Left renal cortex interstitium (tissue), 4 donors: ENCODE measurements at regions not wholly inside any gene's neighbourhood (a gene's known extent, or its start where the extent isn't known, plus 50 kb on each side); places are given as distances from the start of the nearest gene placed in this dataset.

Experiments
- DNase-seq, 4 donors: peaks; one replicate each; pipeline ENCODE4 v3.0.0-alpha.2; 2013; ENCODE audit warnings: low read depth in 4 of 4, low spot score in 2 of 4, missing footprints in 1 of 4

DNA sequence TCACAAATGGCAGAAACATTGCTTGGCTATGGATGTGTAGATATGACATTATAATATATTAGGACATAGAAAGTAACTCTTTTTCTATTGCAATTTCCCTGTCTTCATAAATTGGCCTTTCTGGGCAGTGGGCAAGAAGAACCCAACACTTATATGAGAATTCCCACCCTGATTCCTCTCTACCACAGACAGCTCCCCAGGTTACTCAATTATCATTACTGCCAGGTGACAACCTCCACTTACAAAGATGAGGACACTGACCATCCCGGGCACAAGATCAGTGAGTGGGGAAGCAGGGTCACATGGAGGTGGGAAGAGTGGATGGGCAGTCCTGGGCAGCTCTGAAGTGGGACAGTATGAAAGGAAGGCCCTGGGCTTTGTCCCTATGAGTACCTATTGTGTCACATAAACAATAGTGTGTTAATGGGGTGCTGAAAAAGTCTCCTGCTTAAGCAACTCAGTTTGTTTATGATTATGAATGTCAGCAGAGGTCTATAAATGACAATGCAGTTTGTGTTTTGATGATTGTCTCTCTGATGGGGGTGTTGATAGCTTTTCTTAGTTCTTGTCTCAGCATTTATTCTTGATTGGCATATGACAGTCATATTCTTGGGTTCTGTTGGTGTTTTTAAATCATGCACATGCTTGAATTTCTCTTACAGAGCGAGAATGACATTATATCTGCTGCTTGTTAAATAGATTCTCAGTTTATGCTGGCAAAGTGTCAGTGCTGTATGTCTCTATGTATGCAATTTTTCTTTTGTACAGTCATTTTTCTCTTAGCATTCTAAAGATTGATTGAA lies 99.9 kb downstream of the SLIT2 start:
- no peak for DNase-seq

DNA sequence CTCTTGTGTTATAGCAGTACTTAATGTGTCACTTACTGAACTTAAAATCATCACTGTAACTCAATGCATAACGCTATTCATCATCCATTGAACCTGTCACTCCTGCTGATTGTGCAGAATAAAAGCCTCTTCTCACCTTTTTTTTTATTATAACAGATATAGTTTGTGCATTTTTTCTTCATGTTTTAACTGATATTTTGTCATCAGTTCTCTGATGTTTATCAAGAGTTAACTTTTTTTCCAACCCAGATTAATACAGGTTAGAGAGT lies 100.4 kb downstream of the SLIT2 start:
- DNase-seq = no peak

DNA sequence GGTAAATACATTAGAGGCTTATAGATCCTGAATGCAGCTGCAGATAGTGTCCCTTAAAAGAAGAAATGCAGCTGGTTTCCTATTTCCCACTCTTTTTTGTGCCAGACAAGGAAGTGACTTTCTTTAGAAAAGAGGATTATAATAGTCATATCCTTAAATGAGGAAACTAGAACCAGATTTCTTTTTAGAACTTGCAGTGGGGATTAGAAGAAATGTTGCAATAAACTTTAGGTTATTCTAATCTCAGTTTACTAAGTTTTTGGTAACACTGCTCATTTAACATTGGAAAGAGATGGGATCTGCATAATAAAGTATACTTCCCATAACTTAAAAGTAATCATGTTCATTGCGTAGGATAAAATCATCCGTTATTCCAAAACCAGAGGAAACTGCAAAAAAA lies 101.9 kb downstream of the SLIT2 start:
- no peak for DNase-seq

DNA sequence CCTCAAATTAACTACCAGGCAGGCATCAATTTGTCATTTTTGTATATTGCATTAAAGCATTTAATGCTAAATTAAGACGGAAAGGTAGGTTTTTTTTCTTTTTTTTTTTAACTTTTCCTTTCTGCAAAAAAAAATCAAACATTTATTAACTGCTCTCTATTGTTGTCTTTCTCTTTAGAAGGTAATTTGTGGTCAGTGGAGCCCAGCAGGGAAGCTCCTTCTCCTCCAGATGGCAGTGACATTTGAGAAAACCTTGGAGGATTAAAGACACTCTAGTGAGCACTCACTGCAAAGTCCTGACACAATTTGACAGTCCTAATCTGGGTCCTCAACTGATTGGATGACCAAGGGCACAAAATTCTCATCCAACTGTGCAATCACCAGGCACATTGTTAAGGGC lies 102.4 kb downstream of the SLIT2 start:
- DNase-seq = no peak

DNA sequence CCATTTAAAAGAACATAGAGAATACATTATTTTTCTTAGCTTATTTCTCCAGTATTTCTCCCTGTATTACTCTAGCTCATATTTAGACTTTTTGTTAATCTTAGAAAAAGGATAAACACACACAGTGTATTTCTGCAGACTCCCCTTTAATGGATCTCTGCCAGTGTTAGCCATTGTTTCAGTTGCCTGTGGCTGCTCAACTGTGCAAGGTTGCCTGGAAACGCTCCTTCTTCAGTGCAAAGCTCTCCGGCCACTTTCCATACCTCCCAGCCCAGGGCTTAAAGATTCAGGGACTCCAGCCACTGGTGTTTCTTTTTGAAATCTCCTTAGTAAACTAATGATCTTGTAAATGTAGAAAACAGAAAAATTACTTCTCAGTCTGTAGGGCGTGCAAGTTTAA lies 104.9 kb downstream of the SLIT2 start:
- DNase-seq = no peak

DNA sequence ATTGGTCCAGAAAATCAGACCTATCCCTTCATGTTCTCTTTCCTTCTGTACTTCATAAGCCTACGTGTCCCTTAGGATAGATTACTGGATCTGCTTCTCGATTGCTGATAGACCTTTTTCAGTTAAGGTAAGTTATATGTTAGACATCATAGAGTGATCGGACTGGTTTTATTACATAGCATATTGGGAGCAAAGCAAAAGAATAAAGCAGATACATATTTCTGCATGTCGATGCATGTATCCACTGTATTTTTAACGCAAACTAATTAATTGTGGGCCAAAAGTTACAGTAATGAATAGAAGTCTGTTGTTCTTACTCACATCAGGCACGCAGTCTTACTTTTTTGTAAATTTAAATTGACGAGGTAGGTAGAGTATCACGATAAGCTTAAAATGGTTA lies 106.4 kb downstream of the SLIT2 start:
- no peak for DNase-seq

DNA sequence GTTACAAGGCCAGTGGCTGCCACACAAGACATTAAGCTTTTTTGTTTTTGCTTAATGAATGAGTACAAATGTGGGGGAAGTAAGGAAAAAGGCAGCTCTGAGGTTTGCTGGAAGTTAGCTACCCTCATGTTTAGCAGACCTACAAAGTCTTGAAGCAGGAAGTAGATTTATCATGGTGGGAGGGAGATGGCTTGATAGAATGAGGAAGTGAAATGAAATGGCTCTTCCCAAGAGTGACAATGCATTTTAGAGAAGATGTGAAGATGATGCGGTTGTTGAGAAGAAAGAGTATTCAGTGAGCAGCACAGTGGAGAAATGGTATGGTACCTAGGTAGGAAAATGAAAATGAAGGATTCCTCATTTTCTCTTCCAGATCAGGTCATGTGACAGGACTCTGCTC lies 108.0 kb downstream of the SLIT2 start:
- no peak for DNase-seq

DNA sequence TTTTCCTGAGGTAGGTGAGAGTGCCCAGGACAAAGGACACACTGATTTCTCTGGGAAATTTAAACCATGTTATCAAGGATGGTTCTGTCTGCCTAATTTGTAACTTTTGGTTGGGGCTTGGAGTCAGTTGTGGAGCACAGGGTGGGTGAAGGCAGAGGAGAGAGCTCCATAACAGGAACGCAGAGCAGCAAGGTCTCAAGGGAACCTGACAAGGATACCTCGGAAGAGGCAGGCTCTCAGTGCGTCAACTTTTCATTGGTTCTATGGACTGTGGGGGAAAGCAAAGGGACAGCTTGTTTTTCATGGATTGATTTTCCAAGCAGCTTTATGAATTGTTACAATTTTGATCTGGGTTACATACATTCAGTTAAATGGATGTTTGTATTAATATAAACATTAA lies 110.4 kb downstream of the SLIT2 start:
- no peak for DNase-seq

DNA sequence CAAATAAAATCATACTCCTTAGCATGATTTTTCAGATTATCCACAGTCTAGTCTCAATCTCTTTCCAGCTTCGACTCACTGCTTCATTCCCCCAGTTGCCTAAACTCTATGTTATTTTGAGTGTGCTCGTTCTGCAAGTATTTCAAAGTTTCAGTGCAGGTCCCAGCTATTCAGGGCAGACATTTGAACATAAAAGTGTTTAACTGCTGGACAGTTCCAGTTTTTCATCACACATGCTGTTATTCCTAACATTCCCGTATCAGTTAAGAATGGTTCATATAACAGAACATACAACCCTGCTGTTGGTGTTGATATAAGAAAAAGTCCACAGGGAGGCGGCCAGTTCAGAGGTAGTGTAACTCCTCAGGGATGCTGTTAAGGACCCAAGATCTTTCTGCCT lies 113.3 kb downstream of the SLIT2 start:
- no peak for DNase-seq

DNA sequence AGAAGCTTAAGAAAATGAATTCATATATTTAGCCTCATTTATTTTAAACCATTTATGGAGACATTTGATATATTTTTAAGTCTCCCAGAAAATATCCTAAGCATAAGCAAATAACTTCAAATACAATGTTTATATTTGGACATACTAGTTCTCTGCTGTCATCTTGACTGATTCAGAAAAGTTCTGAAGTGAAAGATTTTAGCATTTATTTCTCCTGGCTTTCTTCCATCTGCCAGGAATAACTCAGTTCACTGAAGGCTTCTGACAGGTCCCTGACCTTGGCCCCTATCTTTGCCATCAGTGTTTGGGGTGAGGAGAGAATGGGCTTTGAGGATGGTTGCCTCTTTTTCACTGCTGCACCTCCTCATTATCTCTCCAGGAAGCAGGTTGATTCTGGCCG lies 115.7 kb downstream of the SLIT2 start:
- DNase-seq = no peak

DNA sequence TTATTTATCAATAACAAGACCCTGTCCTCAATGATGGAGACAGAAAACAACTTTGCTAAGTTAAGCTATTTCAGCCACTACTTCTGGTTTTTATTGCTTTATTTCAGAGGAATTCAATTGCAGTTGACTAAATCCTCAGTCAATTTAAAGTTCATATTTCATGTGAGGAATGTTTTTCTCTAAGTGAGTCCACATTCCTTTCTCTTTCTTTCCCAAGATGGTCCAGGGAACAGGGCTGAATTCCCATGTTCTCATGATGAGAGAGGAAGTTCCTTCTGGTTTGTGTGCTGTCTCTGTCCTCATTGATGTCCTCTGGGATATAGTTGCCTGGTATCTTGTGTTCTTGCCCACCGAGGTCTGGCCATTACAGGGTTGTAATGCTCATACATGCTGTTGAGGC lies 117.2 kb downstream of the SLIT2 start:
- no peak for DNase-seq

DNA sequence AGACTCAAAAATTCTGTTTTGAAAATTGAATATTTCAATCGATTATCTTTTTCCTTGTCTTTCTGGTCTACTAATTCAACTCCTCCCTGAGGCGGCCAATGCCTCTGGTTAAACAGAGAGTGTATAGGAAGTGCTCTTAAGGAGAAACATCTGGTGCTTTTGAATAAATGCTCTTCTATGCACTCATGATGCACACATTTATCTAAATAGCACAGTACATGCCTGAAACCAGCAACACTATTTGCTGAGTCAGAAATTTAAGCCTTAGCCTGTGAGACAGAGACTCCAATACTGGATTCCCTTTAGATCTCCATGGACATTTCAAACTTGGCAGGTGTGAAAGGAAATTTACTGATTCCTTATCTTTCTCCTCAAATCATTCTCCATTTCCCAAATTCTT lies 118.6 kb downstream of the SLIT2 start:
- no peak for DNase-seq

DNA sequence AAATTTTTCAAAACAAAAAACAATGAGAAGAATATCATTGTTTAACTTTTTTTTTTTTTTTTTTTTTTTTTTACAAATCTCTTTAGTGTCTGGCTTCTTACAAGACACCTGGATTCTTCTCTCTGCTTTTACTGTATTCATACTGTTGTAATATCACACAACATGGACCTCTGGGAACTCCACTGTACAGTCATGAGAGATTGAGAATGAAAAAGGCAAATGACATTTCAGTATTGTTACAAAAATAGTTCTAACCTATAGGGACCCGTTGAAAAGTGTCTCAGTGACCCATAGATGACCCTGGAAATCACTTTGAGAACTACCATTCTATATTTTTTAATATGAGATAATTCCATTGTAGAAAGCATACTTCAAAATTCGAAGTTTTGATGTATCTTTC lies 124.4 kb downstream of the SLIT2 start:
- DNase-seq = no peak

DNA sequence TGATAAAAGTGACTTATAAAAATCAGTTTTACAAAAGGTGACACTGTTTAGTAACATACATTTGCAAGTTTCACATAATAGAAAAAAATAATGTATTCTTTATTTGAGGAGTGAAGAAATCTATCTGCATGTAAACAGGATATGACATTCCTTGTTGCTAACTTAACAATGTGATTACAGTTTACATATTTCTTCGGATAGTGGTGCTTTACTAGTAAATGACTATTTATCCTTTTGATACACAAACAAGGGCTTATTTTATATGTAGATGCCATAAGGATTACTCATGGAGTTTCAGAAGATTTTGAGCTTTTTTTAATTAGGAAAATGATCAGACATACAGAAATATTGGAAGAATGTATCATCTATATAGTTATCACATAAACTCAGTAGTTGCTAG lies 126.5 kb downstream of the SLIT2 start:
- no peak for DNase-seq

DNA sequence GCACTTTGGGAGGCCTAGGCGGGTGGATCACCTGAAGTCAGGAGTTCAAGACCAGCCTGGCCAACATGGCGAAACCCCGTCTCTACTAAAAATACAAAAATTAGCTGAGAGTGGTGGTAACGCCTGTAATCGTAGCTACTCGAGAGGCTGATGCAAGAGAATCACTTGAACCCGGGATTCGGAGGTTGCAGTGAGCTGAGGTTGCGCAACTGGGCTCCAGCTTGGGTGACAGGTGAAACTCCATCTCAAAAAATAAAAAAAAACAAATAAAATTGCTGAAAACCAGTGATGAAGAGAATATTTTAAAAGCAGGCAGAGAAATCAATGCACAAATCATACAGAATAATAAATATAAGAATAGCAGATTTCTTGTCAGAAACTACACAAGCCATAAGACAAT lies 129.3 kb downstream of the SLIT2 start:
- DNase-seq = no peak

DNA sequence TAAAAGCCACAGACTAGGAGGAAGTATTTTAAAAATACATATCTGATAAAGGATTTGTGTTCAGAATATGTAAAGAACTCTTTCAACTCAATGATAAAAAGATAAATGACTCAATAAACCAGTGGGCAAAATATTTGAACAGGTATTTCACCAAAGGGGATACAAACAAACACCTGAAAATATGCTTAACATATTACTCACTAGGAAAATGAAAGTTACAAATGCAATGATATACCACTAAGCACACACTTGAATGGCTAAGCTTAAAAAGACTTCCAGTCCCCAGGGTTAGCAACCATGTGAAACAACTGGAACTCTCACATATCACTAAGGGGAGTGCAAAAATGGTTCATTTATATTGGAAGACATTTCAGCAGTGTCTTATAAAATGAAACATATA lies 131.6 kb downstream of the SLIT2 start:
- DNase-seq = no peak

DNA sequence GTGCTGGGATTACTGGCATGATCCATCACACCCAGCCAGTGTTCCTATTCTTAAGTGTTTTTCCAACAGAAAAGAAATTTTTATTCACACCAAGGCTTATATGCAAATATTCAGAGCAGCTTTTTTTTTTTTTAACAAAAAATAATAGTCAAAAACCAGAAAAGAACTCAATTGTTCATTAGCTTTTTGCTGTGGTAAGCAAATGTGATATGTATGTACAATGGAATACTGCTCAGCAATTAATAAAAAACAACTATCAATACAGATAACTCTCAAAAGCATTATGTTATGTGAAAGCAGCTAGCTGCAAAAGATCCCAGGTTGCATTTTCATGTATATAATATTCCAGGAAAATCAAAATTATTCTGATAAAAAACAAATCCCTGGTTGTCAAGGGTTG lies 132.3 kb downstream of the SLIT2 start:
- DNase-seq = no peak

DNA sequence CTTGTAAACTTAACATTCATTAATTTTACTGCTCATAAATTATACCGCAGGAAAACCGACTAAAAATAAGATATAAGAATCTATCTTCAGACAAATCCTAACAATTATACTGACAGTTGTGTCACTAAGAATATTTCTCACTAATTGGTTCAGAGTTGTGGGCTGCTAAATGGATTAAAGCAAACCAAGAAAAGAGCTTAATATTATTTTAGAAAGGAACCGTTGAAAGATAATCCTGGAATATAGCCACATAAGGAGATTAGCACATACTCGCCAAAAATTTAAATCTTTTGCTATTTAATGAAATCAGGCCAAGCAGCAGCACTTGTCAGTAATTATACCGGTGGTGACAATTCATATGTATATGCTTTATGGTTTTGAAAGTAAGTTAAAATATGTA lies 132.8 kb downstream of the SLIT2 start:
- no peak for DNase-seq

DNA sequence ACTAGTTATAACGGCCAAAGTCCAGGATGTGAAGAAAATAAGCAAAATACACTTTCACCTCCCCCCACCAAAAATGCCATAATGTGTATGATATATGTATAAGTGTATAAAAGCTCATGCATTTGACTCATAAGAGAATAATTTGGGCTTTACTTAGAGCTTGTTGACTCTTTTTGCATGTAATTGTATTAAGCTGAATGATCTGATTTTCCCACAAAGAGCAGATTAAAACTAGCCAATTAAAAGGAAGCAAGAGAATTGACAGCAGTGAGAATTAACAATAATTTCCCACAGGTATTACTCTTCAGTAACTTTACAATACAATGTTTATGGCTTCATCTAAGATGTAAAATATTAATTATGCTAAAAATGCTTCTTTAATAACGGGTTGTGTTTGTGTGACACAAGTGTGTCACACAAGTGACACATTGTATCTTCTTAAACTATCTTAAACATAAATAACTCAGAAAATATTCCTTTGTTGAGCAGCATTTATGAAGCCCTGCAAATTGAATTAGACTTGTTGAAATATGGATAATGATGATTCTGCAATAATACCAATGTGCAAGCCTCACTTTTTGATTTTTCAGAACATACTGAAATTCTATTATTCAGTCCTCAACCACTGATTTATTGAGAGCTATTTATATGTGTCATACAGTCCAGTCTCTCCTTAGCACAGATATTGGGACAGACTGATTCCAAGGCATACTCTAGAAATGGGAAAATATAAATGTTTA lies 134.5 kb downstream of the SLIT2 start:
- no peak for DNase-seq

DNA sequence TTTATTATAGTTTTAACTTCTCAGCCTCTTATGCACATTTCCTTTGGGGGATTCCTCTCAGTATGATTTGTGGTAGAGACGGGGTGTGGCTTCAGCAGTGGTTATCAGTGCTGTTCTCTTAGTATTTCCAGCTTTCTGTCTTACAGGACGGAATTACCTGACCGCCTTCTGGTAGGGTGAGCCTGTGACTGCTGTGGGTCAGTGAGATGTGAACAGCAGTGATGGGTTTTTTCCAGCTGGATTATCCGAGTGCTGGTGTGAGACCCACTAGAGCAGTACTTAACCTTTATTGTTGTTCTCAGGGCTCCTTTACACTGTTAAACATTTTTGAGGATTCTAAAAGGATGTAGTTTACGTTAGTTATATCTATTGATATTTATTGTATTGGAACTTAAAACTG lies 135.2 kb downstream of the SLIT2 start:
- DNase-seq = no peak

DNA sequence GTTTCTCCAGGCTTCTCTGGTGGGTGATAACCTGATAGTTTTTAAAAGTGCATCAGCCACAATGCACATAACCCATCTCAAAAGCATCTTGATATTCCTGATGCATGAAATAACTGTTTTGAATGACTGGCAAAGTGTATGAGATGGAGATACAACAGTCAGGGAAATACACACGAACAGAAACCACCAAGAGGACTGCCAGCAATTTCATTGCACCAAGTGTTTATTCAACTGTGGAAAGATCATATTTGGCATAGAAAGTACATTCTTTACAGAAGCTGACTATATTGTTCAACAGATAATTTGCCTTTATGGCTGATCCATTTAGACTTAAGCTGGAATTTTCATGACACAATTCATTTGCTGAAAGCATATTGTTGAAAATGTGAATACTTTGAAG lies 139.5 kb downstream of the SLIT2 start:
- DNase-seq = no peak

DNA sequence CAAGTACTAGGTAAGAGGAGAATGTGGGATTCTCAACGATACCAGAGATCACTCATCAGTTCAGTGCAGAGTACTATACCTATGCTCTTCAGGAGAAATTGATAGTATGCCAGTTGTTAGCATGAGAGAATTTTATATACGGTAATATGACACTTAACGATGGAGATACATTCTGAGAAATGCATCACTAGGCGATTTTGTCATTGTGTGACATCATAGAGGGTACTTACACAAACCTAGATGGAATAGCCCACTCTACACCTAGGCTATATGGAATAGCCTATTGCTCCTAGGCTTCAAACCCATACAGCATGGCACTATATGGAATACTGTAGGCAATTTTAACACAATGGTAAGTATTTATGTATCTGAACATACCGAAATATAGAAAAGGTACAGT lies 140.2 kb downstream of the SLIT2 start:
- no peak for DNase-seq
